ENCODE measurements at regions not wholly inside any gene's neighbourhood (a gene's known extent, or its start where the extent isn't known, plus 50 kb on each side); places are given as distances from the start of the nearest gene placed in this dataset.
A peak's percentile ranks its signal among the peaks of the same experiment; 100 is the strongest.

GRCh38 chr6:166106076-166106686 is 61.5 kb downstream of the TBXT start:
- H3K27ac ChIP-seq (ENCODE audit: low read depth in 1 of 2, low read length in 2 of 2) = no peak overlapping the region
- DNase-seq = peak in 1 of 2 donors; percentile 59
- no peaks in the 10 kb centered on the region for H3K4me1 ChIP-seq (ENCODE audit: control insufficient read depth in 1 of 2, insufficient read depth in 2 of 2, low read length in 2 of 2)
- peaks cover 2% of the 10 kb centered on the region for H3K9me3 ChIP-seq (ENCODE audit: control insufficient read depth, low read length)
- intact Hi-C loops (cut with DNase I) = loop anchor here in 1 of 2 donors (2.0 kb wide), 1 partner anchor 223 kb away; no protein-coding TSS in a partner anchor
- no peaks in the 10 kb centered on the region for H3K27me3 ChIP-seq (ENCODE audit: control insufficient read depth in 1 of 2, insufficient read depth in 2 of 2, low read length in 1 of 2)
- peak; percentile 73 for ATAC-seq (ENCODE audit: low FRiP score)
- H3K4me3 ChIP-seq (ENCODE audit: low read length in 2 of 2) = no peak overlapping the region
- WGBS, 2 donors = 1 to 2% methylated on average over 11 of the region's 11 CpGs
- no peaks in the 10 kb centered on the region for H3K36me3 ChIP-seq (ENCODE audit: control insufficient read depth in 1 of 2, insufficient read depth in 2 of 2, low read length in 1 of 2)

DNA sequence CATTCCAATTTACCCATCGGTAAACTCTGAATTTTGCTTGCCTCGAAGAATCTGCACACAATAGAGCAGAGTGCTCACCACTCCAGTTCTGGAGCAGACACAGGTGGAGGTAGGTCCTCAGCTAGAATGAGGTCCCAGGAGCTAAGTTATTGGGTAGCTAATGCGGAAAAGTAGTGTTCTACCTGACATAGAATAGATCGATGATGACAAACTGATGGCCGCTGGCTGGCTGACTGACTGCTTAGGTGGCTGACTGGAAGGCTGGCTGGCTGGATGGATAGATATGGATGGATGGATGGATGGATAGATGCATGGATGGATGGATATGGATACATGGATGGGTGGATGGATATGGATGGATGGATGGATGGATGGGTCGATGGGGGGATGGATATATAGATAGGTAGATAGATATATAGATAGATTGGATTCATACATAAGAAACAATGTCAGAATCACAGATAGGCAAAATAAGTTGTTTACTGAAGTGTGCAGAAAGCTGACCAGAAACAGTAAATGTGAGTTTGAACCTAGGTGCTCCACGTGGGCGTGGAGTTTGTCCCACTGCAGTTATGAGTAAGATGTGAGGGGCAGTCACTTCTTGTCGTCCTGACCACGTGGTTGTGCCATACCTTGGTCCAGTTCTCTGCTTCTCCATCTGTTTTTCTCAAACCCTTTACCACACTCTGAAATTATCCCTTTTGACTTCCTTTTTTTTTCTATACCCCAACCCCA is 62.1 kb downstream of the TBXT start:
- Histone ChIP-seq H3K27me3 (ENCODE audit: control insufficient read depth in 1 of 2, insufficient read depth in 2 of 2, low read length in 1 of 2) (no peaks in the 10 kb centered on the region), H3K36me3 (ENCODE audit: control insufficient read depth in 1 of 2, insufficient read depth in 2 of 2, low read length in 1 of 2) (no peaks in the 10 kb centered on the region), H3K4me1 (ENCODE audit: control insufficient read depth in 1 of 2, insufficient read depth in 2 of 2, low read length in 2 of 2) (no peaks in the 10 kb centered on the region), H3K27ac (ENCODE audit: low read depth in 1 of 2, low read length in 2 of 2) (no peak overlapping the region), H3K9me3 (ENCODE audit: control insufficient read depth, low read length) (peaks cover 2% of the 10 kb centered on the region), H3K4me3 (ENCODE audit: low read length in 2 of 2) (no peak overlapping the region)
- intact Hi-C loops (cut with DNase I) = loop anchor here in 1 of 2 donors (2.0 kb wide), 1 partner anchor 223 kb away; no protein-coding TSS in a partner anchor
- no peak for ATAC-seq (ENCODE audit: low FRiP score)
- 60 to 62% methylated on average over 10 of the region's 10 CpGs for WGBS, 2 donors
- DNase-seq = no peak

GRCh38 chr6:166104872-166105271 is 62.8 kb downstream of the TBXT start:
- no peaks in the 10 kb centered on the region for H3K27me3 ChIP-seq (ENCODE audit: control insufficient read depth in 1 of 2, insufficient read depth in 2 of 2, low read length in 1 of 2)
- ATAC-seq (ENCODE audit: low FRiP score) = no peak

DNA sequence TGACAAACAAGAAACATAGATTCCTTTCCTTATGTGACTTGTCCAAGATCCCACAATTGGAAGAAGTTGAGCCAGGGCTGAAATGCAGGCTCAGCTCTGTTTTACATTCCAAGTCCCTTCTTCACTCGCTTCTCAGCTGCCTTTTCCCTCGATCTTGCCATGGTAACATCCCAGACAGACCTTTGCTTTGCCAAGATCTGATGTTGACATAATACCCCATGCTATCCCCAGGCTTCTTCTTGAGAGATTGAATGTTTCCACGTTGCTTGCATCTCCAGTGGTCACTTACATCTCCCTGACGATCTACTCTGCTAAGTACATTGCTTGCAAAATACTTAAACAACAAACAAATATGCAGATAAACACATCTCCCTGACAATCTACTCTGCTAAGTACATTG is 63.5 kb downstream of the TBXT start:
- ATAC-seq (ENCODE audit: low FRiP score) (no peak), DNase-seq (no peak)
- peaks cover 2% of the 10 kb centered on the region for H3K9me3 ChIP-seq (ENCODE audit: control insufficient read depth, low read length)
- H3K27me3 ChIP-seq (ENCODE audit: control insufficient read depth in 1 of 2, insufficient read depth in 2 of 2, low read length in 1 of 2) = no peaks in the 10 kb centered on the region
- 49 to 52% methylated on average over 4 of the region's 4 CpGs for WGBS, 2 donors
- no peak overlapping the region for H3K4me3 ChIP-seq (ENCODE audit: low read length in 2 of 2)
- intact Hi-C loops (cut with DNase I) = no loop called here
- H3K4me1 ChIP-seq (ENCODE audit: control insufficient read depth in 1 of 2, insufficient read depth in 2 of 2, low read length in 2 of 2) = no peaks in the 10 kb centered on the region
- no peak overlapping the region for H3K27ac ChIP-seq (ENCODE audit: low read depth in 1 of 2, low read length in 2 of 2)
- no peaks in the 10 kb centered on the region for H3K36me3 ChIP-seq (ENCODE audit: control insufficient read depth in 1 of 2, insufficient read depth in 2 of 2, low read length in 1 of 2)

More at GRCh38 chr6:166104872-166105271, 62.8 kb downstream of the TBXT start:
- Histone ChIP-seq H3K27ac (ENCODE audit: low read depth in 1 of 2, low read length in 2 of 2) (no peak overlapping the region), H3K36me3 (ENCODE audit: control insufficient read depth in 1 of 2, insufficient read depth in 2 of 2, low read length in 1 of 2) (no peaks in the 10 kb centered on the region), H3K4me3 (ENCODE audit: low read length in 2 of 2) (no peak overlapping the region), H3K9me3 (ENCODE audit: control insufficient read depth, low read length) (peaks cover 2% of the 10 kb centered on the region), H3K4me1 (ENCODE audit: control insufficient read depth in 1 of 2, insufficient read depth in 2 of 2, low read length in 2 of 2) (no peaks in the 10 kb centered on the region)
- no peak for DNase-seq
- intact Hi-C loops (cut with DNase I) = no loop called here
- 96 to 97% methylated on average over 7 of the region's 7 CpGs for WGBS, 2 donors

- Histone ChIP-seq H3K4me3 (ENCODE audit: low read length in 2 of 2) (no peak overlapping the region), H3K27me3 (ENCODE audit: control insufficient read depth in 1 of 2, insufficient read depth in 2 of 2, low read length in 1 of 2) (no peaks in the 10 kb centered on the region), H3K9me3 (ENCODE audit: control insufficient read depth, low read length) (peaks cover 2% of the 10 kb centered on the region), H3K4me1 (ENCODE audit: control insufficient read depth in 1 of 2, insufficient read depth in 2 of 2, low read length in 2 of 2) (no peaks in the 10 kb centered on the region), H3K27ac (ENCODE audit: low read depth in 1 of 2, low read length in 2 of 2) (no peak overlapping the region), H3K36me3 (ENCODE audit: control insufficient read depth in 1 of 2, insufficient read depth in 2 of 2, low read length in 1 of 2) (no peaks in the 10 kb centered on the region)
- ATAC-seq (ENCODE audit: low FRiP score) (no peak), DNase-seq (no peak)
- intact Hi-C loops (cut with DNase I) = no loop called here
These were observed 65.7 kb downstream of the TBXT start for GRCh38 chr6:166101819-166102419.

- Histone ChIP-seq H3K36me3 (ENCODE audit: control insufficient read depth in 1 of 2, insufficient read depth in 2 of 2, low read length in 1 of 2) (no peaks in the 10 kb centered on the region), H3K27me3 (ENCODE audit: control insufficient read depth in 1 of 2, insufficient read depth in 2 of 2, low read length in 1 of 2) (no peaks in the 10 kb centered on the region), H3K4me3 (ENCODE audit: low read length in 2 of 2) (no peak overlapping the region), H3K4me1 (ENCODE audit: control insufficient read depth in 1 of 2, insufficient read depth in 2 of 2, low read length in 2 of 2) (no peaks in the 10 kb centered on the region), H3K9me3 (ENCODE audit: control insufficient read depth, low read length) (peaks cover 2% of the 10 kb centered on the region), H3K27ac (ENCODE audit: low read depth in 1 of 2, low read length in 2 of 2) (no peak overlapping the region)
- intact Hi-C loops (cut with DNase I) = loop anchor here in 1 of 2 donors (2.0 kb wide), 1 partner anchor 213 kb away; no protein-coding TSS in a partner anchor
- 37 to 39% methylated on average over 19 of the region's 19 CpGs for WGBS, 2 donors
- ATAC-seq (ENCODE audit: low FRiP score) (peak; percentile 94), DNase-seq (peak; percentile 69 to 86)
These were observed 69.6 kb downstream of the TBXT start for GRCh38 chr6:166097914-166098522.

DNA sequence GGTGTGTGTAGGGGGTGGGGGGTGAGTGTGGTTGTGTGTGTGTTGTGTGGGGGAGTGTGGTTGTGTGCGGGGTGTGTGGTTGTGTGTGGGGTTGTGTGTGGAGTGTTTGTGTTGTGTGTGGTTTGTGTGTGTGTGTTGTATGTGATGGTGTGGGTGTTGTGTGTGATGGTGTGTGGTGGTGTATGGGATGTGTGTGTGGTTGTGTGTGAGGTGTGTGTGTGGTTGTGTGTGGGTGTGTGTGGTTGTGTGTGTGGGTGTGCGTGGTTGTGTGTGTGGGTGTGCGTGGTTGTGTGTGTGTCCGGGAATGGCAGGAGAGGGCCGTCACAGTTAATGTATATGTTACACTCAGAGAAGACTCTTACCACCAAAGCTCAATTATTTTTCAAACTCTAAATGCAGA is 79.8 kb downstream of the TBXT start:
- 84 to 88% methylated on average over 5 of the region's 5 CpGs for WGBS, 2 donors
- intact Hi-C loops (cut with DNase I) = no loop called here
- no peaks in the 10 kb centered on the region for H3K9me3 ChIP-seq (ENCODE audit: control insufficient read depth, low read length)
- H3K4me1 ChIP-seq (ENCODE audit: control insufficient read depth in 1 of 2, insufficient read depth in 2 of 2, low read length in 2 of 2) = no peaks in the 10 kb centered on the region
- DNase-seq (no peak), ATAC-seq (ENCODE audit: low FRiP score) (no peak)
- H3K27ac ChIP-seq (ENCODE audit: low read depth in 1 of 2, low read length in 2 of 2) = no peak overlapping the region
- H3K36me3 ChIP-seq (ENCODE audit: control insufficient read depth in 1 of 2, insufficient read depth in 2 of 2, low read length in 1 of 2) = no peaks in the 10 kb centered on the region
- no peaks in the 10 kb centered on the region for H3K27me3 ChIP-seq (ENCODE audit: control insufficient read depth in 1 of 2, insufficient read depth in 2 of 2, low read length in 1 of 2)
- no peak overlapping the region for H3K4me3 ChIP-seq (ENCODE audit: low read length in 2 of 2)

DNA sequence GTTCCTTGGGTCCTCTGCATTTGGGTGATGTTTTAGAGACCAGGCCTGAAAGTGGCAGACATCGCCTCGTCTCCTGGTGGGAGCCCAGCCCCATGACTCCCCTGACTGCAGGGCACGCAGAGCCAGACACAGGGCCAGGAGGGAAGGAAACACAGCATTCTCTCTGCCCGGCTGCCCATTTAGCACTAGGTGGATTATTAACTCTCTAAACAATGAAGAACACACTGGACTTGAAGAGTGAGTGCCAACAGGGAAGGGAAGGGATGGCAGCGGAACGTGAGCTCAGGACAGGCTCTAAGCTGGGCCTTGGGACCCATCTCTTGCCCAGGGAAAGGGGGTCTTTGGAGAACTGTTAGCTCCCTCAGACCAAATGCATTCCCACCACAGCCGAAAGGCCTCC is 80.4 kb downstream of the TBXT start:
- 91 to 95% methylated on average over 7 of the region's 7 CpGs for WGBS, 2 donors
- no peaks in the 10 kb centered on the region for H3K36me3 ChIP-seq (ENCODE audit: control insufficient read depth in 1 of 2, insufficient read depth in 2 of 2, low read length in 1 of 2)
- H3K27ac ChIP-seq (ENCODE audit: low read depth in 1 of 2, low read length in 2 of 2) = no peak overlapping the region
- ATAC-seq (ENCODE audit: low FRiP score) = no peak
- no peaks in the 10 kb centered on the region for H3K4me1 ChIP-seq (ENCODE audit: control insufficient read depth in 1 of 2, insufficient read depth in 2 of 2, low read length in 2 of 2)
- H3K27me3 ChIP-seq (ENCODE audit: control insufficient read depth in 1 of 2, insufficient read depth in 2 of 2, low read length in 1 of 2) = no peaks in the 10 kb centered on the region
- DNase-seq = no peak
- H3K4me3 ChIP-seq (ENCODE audit: low read length in 2 of 2) = no peak overlapping the region
- intact Hi-C loops (cut with DNase I) = no loop called here
- H3K9me3 ChIP-seq (ENCODE audit: control insufficient read depth, low read length) = no peaks in the 10 kb centered on the region

All from aorta (tissue), 5 donors.